CD4-positive, alpha-beta memory T cell (primary cell): ENCODE measurements at regions not wholly inside any gene's neighbourhood (a gene's known extent, or its start where the extent isn't known, plus 50 kb on each side); places are given as distances from the start of the nearest gene placed in this dataset.
A peak's percentile ranks its signal among the peaks of the same experiment; 100 is the strongest.

Experiments
- CTCF ChIA-PET: fragments of 350-600 bp; sonication (Branson Sonifier 250); formaldehyde crosslinking; loops from one replicate; lab custom pipeline; 2021; ENCODE audit warnings: inconsistent platforms; ENCODE audit not compliant: partially characterized antibody; lab: Charles Lee
- POLR2A ChIA-PET: fragments of 350-600 bp; sonication (Branson Sonifier 250); formaldehyde crosslinking; loops from one replicate; lab custom pipeline; 2021; ENCODE audit not compliant: partially characterized antibody; lab: Charles Lee
- DNase-seq, 5 donors: peaks; one replicate each; pipeline versions ENCODE4 v3.0.0 to v3.0.0-alpha.2; 2020 to 2022; ENCODE audit warnings: mixed read lengths in 1 of 5
- H3K27ac ChIP-seq: one replicate; pipeline ENCODE4 v1.7.0; 2013; ENCODE audit warnings: low read depth, low read length
- H3K27me3 ChIP-seq: 2 replicates; pipeline ENCODE4 v1.7.0; 2013; ENCODE audit warnings: mild to moderate bottlenecking, low read length, moderate library complexity; ENCODE audit not compliant: insufficient read depth
- H3K36me3 ChIP-seq: 2 replicates; pipeline ENCODE4 v1.7.0; 2013; ENCODE audit warnings: mild to moderate bottlenecking, low read length, moderate library complexity; ENCODE audit not compliant: insufficient read depth
- H3K4me1 ChIP-seq: 2 replicates; pipeline ENCODE4 v1.7.0; 2013; ENCODE audit warnings: mild to moderate bottlenecking, low read length, moderate library complexity; ENCODE audit not compliant: insufficient read depth
- H3K4me3 ChIP-seq, 2 donors: one replicate each; pipeline ENCODE4 v1.7.0; 2013; ENCODE audit warnings: low read length in 2 of 2, mild to moderate bottlenecking in 1 of 2
- H3K9me3 ChIP-seq, 2 donors: one replicate each; pipeline ENCODE4 v1.7.0; 2013; ENCODE audit warnings: low read length in 2 of 2, control low read depth in 1 of 2; ENCODE audit not compliant: control insufficient read depth in 1 of 2
- H3K27ac Mint-ChIP-seq, 7 donors: one replicate each; pipeline ENCODE4 v1.8.0; 2020 to 2021; ENCODE audit warnings: mixed read lengths in 7 of 7, mild to moderate bottlenecking in 6 of 7, inconsistent platforms in 3 of 7, moderate library complexity in 3 of 7
- H3K27me3 Mint-ChIP-seq, 2 donors: one replicate each; pipeline ENCODE4 v1.8.0; 2020 to 2021; ENCODE audit warnings: mixed read lengths in 2 of 2
- H3K36me3 Mint-ChIP-seq, 2 donors: one replicate each; pipeline ENCODE4 v1.8.0; 2020 to 2021; ENCODE audit warnings: mixed read lengths in 2 of 2, inconsistent platforms in 1 of 2, mild to moderate bottlenecking in 1 of 2
- H3K4me1 Mint-ChIP-seq, 4 donors: one replicate each; pipeline ENCODE4 v1.8.0; 2020 to 2021; ENCODE audit warnings: mixed read lengths in 4 of 4, mild to moderate bottlenecking in 1 of 4
- H3K4me3 Mint-ChIP-seq, 8 donors: one replicate each; pipeline ENCODE4 v1.8.0; 2020 to 2021; ENCODE audit warnings: mixed read lengths in 8 of 8, mild to moderate bottlenecking in 7 of 8, moderate library complexity in 6 of 8, inconsistent platforms in 3 of 8
- H3K9me3 Mint-ChIP-seq, 8 donors: one replicate each; pipeline ENCODE4 v1.8.0; 2020 to 2021; ENCODE audit warnings: mixed read lengths in 8 of 8, mild to moderate bottlenecking in 5 of 8, inconsistent platforms in 3 of 8, moderate library complexity in 1 of 8
- intact Hi-C: fragments of 100-400 bp; cut with micrococcal nuclease; formaldehyde crosslinking; loops from one replicate; pipeline ENCODE4 v1.15.1; 2023

DNA sequence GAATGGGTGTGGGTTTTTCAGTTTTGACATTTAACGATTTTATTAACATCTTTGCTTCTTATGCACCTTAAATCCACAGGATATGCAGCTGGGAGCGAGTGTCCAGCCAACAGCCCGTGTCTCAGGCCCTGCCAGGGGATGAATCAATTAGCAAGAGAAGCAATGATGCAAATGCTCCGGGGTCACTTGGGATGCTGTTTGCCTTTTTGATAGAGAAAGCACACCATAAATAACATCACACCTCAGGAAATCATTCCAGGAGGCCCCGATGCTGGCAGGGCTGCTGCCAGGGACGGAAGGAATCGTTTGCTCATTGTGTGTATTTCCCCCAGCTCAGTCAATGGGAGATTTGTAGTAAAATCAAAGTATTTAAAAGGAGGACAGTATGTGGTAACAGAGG lies 394.0 kb upstream of the HNRNPA3 start:
- H3K9me3 Mint-ChIP-seq: no peaks in the 10 kb centered on the region
- H3K4me1 Mint-ChIP-seq: peaks cover 0 to 5% (median 2%) of the 10 kb centered on the region in 4 donors
- Histone ChIP-seq H3K36me3 (no peaks in the 10 kb centered on the region), H3K4me1 (no peaks in the 10 kb centered on the region), H3K27me3 (no peaks in the 10 kb centered on the region), H3K27ac (no peak overlapping the region), H3K4me3 (no peak overlapping the region), H3K9me3 (no peaks in the 10 kb centered on the region)
- peaks cover 0 to 4% of the 10 kb centered on the region in 2 donors for H3K27me3 Mint-ChIP-seq
- no peak for DNase-seq
- ChIA-PET CTCF (interaction anchor here (1.1 kb wide), 1 partner anchor 330 kb away, joined by 3 read pairs; no protein-coding TSS in a partner anchor), POLR2A (no interaction called here)
- intact Hi-C loops: no loop called here
- no peak overlapping the region for H3K27ac Mint-ChIP-seq
- H3K36me3 Mint-ChIP-seq: no peaks in the 10 kb centered on the region
- H3K4me3 Mint-ChIP-seq: no peak overlapping the region

DNA sequence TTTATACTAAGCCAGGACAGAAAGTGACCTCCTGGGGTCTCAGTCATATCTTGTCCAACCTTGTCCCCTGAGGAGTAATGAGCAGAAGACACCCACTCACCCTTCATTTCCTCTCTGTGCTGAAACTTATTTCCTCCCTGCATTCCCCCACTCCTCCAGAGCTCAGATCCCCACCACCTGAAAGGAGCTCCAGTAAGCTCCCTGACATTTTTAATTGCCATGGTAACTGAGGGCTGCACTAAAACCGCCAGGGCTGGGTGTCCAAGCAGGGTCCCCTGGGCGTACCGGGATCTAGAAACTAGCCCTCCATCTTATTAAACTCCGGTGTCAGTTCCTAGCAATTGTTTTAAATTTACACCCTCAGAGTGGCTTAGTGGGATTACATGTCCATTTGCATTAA lies 393.3 kb upstream of the HNRNPA3 start:
- CTCF ChIA-PET: interaction anchor here (1.8 kb wide), 1 partner anchor 8 kb away, joined by 4 read pairs; no protein-coding TSS in a partner anchor
- no peak overlapping the region for H3K4me3 Mint-ChIP-seq
- H3K27ac Mint-ChIP-seq: no peak overlapping the region
- peaks cover 0 to 6% of the 10 kb centered on the region in 2 donors for H3K27me3 Mint-ChIP-seq
- H3K27me3 ChIP-seq: no peaks in the 10 kb centered on the region
- no peaks in the 10 kb centered on the region for H3K36me3 ChIP-seq
- no peaks in the 10 kb centered on the region for H3K36me3 Mint-ChIP-seq
- peaks cover 0 to 5% (median 3%) of the 10 kb centered on the region in 4 donors for H3K4me1 Mint-ChIP-seq
- no peaks in the 10 kb centered on the region for H3K4me1 ChIP-seq
- no peak overlapping the region for H3K27ac ChIP-seq
- intact Hi-C loops: no loop called here
- DNase-seq: no peak
- no peaks in the 10 kb centered on the region for H3K9me3 ChIP-seq
- H3K4me3 ChIP-seq: no peak overlapping the region
- peaks cover 0 to 1% (median 0%) of the 10 kb centered on the region in 8 donors for H3K9me3 Mint-ChIP-seq
- POLR2A ChIA-PET: no interaction called here

DNA sequence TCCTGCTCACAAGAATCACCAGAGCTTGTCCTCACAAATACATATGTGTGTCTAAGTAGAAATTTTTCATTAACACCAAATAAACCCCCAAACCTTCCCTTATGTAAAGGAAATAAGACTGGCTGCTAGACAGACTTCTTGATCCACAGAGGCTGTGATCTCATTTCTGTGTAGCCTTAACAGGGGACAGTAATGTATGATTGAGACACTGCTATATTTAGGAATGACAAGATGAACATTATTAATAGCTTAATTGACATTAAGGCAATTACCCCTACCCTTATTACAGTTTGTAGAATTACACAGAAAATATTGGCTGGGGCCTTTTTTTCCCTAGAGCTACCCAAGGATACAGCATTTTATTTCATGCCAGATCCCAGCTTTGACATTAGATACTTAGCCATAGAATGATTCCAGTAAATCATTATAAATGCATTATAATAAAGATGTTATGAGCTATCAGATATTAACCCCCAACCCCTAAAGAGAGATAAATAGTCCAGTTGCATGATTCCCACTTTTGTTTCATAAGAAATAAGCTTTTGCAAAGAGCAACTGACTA lies 392.1 kb upstream of the HNRNPA3 start:
- ChIA-PET CTCF (interaction anchor here (0.7 to 1.8 kb wide), 2 partner anchors 9 to 723 kb away, joined by 4 read pairs; no protein-coding TSS in a partner anchor), POLR2A (no interaction called here)
- no peak for DNase-seq
- no peaks in the 10 kb centered on the region for H3K9me3 ChIP-seq
- no peaks in the 10 kb centered on the region for H3K27me3 ChIP-seq
- Mint-ChIP-seq H3K4me1 (peaks cover 0 to 5% (median under 1%) of the 10 kb centered on the region in 4 donors), H3K27me3 (peaks cover 0 to 5% of the 10 kb centered on the region in 2 donors), H3K36me3 (no peaks in the 10 kb centered on the region), H3K27ac (no peak overlapping the region), H3K4me3 (no peak overlapping the region), H3K9me3 (peaks cover 0 to 6% (median 0%) of the 10 kb centered on the region in 8 donors)
- no peak overlapping the region for H3K4me3 ChIP-seq
- intact Hi-C loops: no loop called here
- H3K36me3 ChIP-seq: no peaks in the 10 kb centered on the region
- H3K4me1 ChIP-seq: no peaks in the 10 kb centered on the region
- no peak overlapping the region for H3K27ac ChIP-seq

DNA sequence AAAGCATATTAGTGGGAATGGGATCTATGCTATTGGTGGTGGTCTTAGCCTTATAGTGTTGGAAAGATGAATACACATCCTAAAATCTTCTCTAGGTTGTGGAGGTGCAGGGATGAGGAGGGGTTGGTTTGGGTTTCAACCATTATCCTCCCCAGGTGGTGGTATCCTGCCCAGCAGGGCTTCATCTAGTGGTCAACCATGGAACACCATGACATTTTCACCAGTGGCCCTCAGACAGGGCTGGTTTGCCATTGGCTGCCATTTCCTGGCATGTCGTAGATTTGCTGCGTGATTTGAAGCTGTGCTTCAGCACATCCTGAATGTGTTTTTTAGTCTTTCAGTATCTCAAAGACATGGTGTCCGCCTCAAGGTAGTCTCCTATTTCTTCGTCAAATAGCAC lies 391.2 kb upstream of the HNRNPA3 start:
- no peaks in the 10 kb centered on the region for H3K9me3 ChIP-seq
- H3K4me1 Mint-ChIP-seq: peaks cover 6 to 10% (median 7%) of the 10 kb centered on the region in 4 donors
- CTCF ChIA-PET: interaction anchor here (1.8 kb wide), 1 partner anchor 8 kb away, joined by 14 read pairs; no protein-coding TSS in a partner anchor
- no peaks in the 10 kb centered on the region for H3K36me3 Mint-ChIP-seq
- intact Hi-C loops: no loop called here
- no peaks in the 10 kb centered on the region for H3K27me3 ChIP-seq
- no peaks in the 10 kb centered on the region for H3K36me3 ChIP-seq
- no peak overlapping the region for H3K4me3 Mint-ChIP-seq
- no peak overlapping the region for H3K4me3 ChIP-seq
- H3K27me3 Mint-ChIP-seq: peaks cover 0 to 5% of the 10 kb centered on the region in 2 donors
- H3K4me1 ChIP-seq: peaks cover 6% of the 10 kb centered on the region
- peaks cover 0 to 6% (median 0%) of the 10 kb centered on the region in 8 donors for H3K9me3 Mint-ChIP-seq
- POLR2A ChIA-PET: no interaction called here
- no peak overlapping the region for H3K27ac Mint-ChIP-seq
- DNase-seq: no peak
- no peak overlapping the region for H3K27ac ChIP-seq

DNA sequence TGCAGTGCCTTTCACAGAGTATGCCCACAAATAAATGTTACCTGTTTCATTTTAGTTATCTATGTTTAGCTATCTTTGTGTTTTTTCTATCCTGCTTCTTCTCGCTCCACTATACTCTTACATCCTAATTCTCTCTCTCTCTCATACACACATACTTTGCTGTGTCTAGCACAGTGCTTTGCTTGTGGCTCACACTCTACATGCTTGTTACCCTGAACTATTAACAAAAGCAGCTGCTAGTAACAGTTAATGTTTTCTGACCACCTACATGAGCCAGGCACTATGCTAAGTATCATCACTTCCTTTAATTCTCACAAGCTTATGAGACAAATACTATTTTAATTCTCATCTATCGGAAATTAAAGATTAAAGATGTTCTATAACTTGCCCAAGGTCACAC lies 390.5 kb upstream of the HNRNPA3 start:
- no peaks in the 10 kb centered on the region for H3K27me3 ChIP-seq
- no peaks in the 10 kb centered on the region for H3K9me3 ChIP-seq
- POLR2A ChIA-PET: no interaction called here
- Mint-ChIP-seq H3K36me3 (no peaks in the 10 kb centered on the region), H3K4me1 (peaks cover 13 to 16% (median 14%) of the 10 kb centered on the region in 4 donors), H3K27me3 (peaks cover 0 to 5% of the 10 kb centered on the region in 2 donors), H3K4me3 (no peak overlapping the region), H3K9me3 (peaks cover 0 to 6% (median 0%) of the 10 kb centered on the region in 8 donors), H3K27ac (peak overlapping the region in 1 of 7 donors; percentile 0)
- H3K36me3 ChIP-seq: no peaks in the 10 kb centered on the region
- no peak overlapping the region for H3K4me3 ChIP-seq
- peaks cover 11% of the 10 kb centered on the region for H3K4me1 ChIP-seq
- DNase-seq: no peak
- intact Hi-C loops: no loop called here
- no peak overlapping the region for H3K27ac ChIP-seq
- CTCF ChIA-PET: interaction anchor here (1.8 kb wide), 1 partner anchor 9 kb away, joined by 14 read pairs; no protein-coding TSS in a partner anchor

DNA sequence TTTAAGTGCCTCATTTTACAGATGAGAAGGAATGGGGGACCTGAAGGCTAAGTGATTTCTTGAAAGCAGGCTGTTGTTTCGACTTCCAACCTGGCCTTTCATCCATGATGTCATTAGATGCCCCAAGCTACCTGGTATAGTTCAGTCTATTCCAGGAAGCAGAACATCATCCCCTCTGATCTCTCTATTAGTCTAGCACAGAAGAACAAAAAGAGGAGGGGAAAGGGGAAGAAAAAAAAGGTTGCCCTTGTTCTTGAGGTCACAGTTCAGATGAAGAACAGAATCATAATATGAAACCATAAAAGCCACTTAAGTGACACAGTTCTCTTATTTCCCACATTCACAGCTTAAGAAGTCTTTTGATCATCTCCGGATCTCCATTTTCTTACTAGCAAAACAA lies 386.2 kb upstream of the HNRNPA3 start:
- Histone ChIP-seq H3K36me3 (no peaks in the 10 kb centered on the region), H3K4me3 (no peak overlapping the region), H3K27me3 (no peaks in the 10 kb centered on the region), H3K27ac (no peak overlapping the region), H3K9me3 (no peaks in the 10 kb centered on the region), H3K4me1 (peaks cover 17% of the 10 kb centered on the region)
- Mint-ChIP-seq H3K4me1 (peaks cover 14 to 21% (median 17%) of the 10 kb centered on the region in 4 donors), H3K27ac (peak overlapping the region; percentile 30 to 87 (median 69)), H3K27me3 (peaks cover 3 to 5% of the 10 kb centered on the region in 2 donors), H3K36me3 (no peaks in the 10 kb centered on the region), H3K9me3 (peaks cover 0 to 6% (median 0%) of the 10 kb centered on the region in 8 donors), H3K4me3 (peak overlapping the region in 4 of 8 donors; percentile 26 to 48 (median 37))
- DNase-seq: peak in 4 of 5 donors; percentile 33 to 54 (median 38)
- ChIA-PET CTCF (interaction anchor here (0.9 to 1.7 kb wide), 3 partner anchors 10 to 323 kb away, joined by 3 to 4 read pairs (median 3); no protein-coding TSS in a partner anchor), POLR2A (interaction anchor here (1.3 kb wide), 1 partner anchor 26 kb away, joined by 4 read pairs; no protein-coding TSS in a partner anchor)
- intact Hi-C loops: no loop called here

DNA sequence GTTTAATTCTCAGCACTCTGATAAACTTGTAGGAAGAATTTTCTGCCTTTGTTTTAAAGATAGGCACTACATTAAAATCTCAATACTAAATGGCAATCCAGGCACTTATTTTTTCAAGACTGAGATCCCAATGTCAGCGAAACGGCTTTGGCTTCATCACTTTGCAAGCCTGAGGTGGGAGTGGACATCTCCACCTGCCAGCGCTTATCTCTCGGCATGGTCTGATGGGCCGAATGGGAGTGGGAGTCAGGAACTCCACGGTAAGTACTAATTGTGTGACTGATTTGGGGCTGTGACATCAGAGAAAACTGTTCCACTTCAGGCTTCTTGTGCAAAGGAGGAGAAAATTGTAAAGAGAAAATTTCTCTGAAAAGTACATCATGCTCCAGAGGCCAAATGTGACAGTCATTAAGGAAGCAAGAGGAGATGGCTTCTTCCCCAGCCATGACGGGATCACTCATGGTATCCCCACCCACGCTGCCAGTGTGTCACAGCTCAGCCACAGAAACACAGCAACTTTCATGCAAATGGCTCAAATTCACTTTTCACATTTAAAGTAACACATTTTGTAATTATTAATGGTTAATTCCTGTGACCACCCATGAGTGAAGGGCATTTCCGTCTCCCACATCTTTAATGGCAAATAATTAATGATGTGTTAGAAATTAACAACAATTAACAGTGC lies 385.5 kb upstream of the HNRNPA3 start:
- peaks cover 14 to 21% (median 17%) of the 10 kb centered on the region in 4 donors for H3K4me1 Mint-ChIP-seq
- H3K27me3 Mint-ChIP-seq: peaks cover 3 to 5% of the 10 kb centered on the region in 2 donors
- H3K4me3 Mint-ChIP-seq: peak overlapping the region in 4 of 8 donors; percentile 5 to 48 (median 29)
- no peak for DNase-seq
- peak overlapping the region in 6 of 7 donors; percentile 42 to 87 (median 72) for H3K27ac Mint-ChIP-seq
- H3K9me3 Mint-ChIP-seq: peaks cover 0 to 6% (median 0%) of the 10 kb centered on the region in 8 donors
- ChIA-PET POLR2A (interaction anchor here (1.3 kb wide), 1 partner anchor 25 kb away, joined by 4 read pairs; no protein-coding TSS in a partner anchor), CTCF (interaction anchor here (0.9 to 1.7 kb wide), 3 partner anchors 9 to 322 kb away, joined by 3 to 4 read pairs (median 3); no protein-coding TSS in a partner anchor)
- no peaks in the 10 kb centered on the region for H3K36me3 Mint-ChIP-seq
- Histone ChIP-seq H3K36me3 (no peaks in the 10 kb centered on the region), H3K9me3 (no peaks in the 10 kb centered on the region), H3K27me3 (no peaks in the 10 kb centered on the region), H3K27ac (no peak overlapping the region), H3K4me1 (peaks cover 17% of the 10 kb centered on the region), H3K4me3 (no peak overlapping the region)
- intact Hi-C loops: no loop called here
